GM19023 (cell line): ENCODE measurements at regions not wholly inside any gene's neighbourhood (a gene's known extent, or its start where the extent isn't known, plus 50 kb on each side); places are given as distances from the start of the nearest gene placed in this dataset.

Experiments
- ATAC-seq: cut with Tn5 transposase; IDR thresholded peaks from one replicate; pipeline ENCODE4 v1.9.1; 2021; ENCODE audit warnings: mild to moderate bottlenecking, moderate library complexity; ENCODE audit not compliant: unreplicated experiment

DNA sequence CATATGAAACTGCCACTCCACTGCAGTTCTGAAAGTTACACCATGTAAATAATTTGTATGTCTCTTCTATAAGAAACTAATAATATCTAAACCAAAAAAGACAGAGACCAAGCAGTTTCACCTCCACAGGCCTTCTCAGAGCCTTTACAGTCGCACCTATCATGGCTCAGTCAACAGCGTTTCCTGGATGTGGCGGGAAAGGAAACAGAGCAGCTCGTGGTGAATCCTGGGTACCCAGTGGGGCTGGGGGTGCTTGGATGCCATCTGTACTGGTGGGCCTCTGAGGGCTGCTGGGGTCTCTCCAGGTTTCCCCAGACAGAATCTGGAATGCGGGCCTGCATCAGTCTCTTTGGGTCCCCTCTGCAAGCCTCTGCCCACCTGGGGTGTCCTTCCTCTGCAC, 100.2 kb upstream of the CASZ1 start:
- no peak for ATAC-seq

- no peak for ATAC-seq
Measured at GRCh38 chr1:10897321-10897980, 101.0 kb upstream of the CASZ1 start.

DNA sequence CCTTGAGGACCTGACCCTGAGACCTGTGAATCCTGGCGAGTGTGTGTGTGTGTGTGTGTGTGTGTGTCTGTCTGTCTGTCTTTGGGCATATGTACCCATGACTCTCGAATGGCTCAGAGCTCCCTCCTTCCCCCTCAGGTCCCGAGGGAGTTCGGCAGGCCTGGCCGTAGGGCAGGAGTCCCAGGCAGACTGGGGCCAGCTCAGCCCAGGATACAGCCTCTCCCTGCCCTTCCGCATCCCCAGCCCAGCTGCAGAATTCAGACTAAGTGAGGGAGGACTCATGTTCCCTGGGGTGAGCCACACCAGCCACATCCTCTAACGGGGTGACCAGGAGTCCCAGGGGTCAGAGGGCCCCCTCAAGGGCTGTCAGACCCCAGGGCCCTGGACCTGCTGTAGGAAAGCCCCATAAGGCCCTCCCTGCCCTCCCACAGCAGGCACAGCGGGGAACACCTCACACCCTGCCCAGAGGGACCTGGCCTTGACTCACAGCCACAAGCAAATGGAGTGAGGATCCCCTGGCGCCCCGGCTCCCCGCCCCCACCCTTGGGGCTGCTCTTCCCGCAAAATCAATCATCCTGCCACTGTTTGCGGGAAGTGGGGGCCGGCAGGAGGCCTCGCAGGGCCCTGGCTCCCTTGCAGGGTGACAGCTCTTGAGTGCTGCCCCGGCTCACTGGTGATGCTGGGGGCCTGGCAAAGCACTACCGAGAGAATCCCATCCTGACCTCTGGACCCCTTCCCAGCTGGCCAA, 101.7 kb upstream of the CASZ1 start:
- no peak for ATAC-seq

- ATAC-seq, result no peak
Measured at GRCh38 chr1:10898921-10899320, 102.5 kb upstream of the CASZ1 start.

DNA sequence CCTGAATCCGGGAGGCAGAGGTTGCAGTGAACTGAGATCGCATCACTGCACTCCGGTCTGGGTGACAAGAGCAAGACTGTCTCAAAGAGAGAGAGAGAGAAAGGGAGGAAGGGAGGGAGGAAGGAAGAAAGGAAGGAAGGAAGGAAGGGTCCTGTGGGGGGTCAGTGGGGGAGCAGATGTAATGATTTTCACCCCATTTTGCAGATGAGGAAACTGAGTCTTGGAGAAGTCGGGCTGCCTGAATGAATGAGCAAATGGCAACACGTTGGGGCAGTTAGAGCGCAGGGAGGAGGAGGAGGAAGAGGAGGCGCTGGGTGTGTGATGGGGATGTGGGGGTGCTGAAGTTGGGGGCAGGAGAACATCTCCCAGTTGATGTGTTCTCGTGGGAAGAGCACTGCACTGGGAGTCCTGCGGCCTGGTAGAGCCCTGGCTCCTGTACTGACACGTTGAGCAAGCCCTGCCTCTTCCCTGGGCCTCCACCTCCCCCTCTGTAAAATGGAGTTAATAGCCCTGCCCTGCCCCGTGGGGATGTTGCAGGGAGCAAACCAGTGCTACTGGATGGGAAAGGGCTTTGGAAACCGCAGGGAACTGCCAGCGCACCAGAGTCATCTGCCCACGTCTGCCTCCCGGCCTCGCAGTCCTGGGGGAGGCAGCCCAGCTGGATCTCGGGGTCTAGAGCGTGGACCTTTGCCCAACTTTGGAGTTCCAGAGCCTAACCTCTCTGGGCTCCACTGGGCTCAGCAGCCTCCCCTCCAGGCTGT, 103.2 kb upstream of the CASZ1 start:
- no peak for ATAC-seq

DNA sequence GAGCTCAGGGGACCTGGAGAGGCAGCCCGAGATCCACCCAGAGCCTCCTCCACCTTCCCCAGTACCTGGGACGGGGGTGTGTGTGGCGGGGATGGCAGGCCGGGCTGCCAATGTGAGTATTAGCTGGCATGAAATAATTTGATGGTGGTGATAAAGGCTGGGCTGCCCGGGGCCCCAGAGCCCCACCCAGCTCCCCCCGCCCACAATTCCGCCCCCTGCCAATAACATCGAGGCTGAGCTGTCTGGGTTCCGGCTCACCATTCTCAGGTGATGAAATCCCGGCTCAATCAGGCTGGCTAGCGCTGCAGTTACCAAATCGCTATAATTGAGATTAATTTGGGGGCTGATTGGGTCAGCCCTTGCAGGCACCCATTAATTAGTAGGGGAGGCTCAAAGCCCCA, 103.8 kb upstream of the CASZ1 start:
- ATAC-seq, result no peak

DNA sequence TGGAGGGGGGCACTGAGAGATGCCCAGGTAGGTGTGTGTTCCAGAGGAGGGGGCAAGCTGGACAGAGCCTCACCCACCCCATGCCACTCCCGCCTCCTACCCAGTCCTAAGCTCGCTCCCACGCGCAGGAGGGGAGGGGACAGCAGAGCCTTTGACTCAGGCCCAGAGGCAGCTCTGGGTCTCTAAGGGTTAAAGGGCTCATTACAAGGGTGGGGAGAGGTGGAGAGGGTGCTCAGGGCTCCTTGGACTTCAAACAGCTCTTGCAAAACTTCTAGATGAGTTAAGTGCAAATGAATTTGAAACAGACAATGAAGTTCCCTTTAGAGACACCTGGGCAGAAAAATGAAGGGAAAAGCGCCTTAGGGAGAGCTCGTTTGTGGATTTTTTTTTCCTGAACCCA, 104.2 kb upstream of the CASZ1 start:
- ATAC-seq, result no peak

DNA sequence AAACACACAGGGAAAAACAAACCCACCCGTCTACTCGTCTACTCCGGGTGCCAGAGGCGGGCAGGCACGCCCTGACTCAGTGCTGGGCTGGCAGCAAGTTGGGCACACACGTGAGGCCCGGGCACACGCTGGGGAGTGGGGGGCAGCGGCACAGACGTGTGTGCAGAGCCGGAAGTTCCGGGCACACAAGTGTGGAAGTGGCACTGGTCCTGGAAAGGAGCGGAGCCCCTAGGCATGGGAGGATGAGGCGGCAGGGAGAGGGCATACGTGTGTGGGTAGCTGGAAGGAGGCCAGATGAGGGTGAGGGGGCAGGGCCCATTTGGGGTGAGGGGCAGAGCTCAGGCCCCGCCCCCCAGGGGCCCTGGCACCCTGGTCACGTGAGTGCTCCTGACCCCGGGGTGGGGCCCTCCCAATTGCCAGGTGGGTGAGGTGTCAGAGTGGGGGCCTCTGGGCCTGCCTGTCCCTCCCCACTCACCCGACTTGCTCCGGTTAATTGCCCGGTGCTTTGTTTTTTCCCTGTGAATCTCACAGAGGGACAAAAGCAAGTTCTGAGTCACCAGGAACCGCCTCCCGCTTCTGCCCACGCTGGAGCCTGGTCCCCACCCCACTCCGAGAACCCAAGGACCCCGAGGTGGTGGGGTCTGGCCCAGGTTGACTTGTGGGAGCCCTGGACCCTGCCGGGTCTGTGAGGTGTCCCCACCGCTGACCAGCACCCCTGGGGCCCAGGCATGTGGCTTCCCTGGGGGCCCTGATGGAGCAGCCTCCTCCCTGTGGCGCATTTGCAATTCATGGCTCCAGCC, 104.8 kb upstream of the CASZ1 start:
- ATAC-seq, result no peak

DNA sequence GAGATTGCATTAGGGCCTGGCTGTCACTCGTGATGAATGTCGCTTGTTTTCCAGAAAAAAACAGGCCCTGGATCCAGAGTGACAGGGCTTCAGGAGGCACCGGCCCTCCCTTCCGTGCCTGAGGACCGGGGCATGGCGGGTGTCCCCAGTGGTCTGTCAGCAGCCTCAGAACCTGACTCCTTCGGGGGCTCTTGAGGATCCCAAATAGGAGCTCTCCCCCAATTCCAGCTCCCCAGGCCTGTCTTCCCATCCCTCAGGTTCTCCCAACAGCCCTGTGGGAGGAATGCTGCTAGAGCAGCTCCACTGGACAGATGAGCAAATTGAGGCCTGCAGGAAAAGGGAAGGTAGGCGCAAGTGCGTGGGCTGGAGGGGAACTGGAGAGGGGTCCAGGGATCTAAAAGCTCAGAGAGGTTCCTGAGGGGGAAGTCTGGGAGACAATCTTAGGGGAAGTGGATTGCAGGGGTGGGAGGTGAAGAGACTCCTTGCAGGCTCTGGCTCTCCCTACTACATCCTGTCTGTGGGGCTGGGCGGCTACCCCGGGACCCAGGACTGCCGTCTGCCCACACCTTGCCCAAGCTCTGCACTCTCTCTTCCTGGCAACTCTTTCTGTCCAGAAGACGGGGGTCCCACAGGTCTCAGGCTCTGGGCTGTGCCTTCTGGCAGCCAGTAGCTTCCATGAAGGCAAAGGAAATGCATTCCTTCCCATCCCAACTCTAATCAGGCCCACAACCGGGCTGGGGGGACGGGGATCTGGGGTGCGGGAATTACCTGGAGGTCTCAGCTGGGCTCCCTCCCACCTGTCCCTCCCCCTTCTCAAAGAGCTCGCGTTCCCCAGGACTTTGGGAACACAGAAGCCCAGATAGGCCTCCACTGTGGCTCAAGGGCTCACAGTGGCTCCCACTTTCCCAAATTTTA, 105.7 kb upstream of the CASZ1 start:
- no peak for ATAC-seq

GRCh38 chr1:10903421-10903820, 107.0 kb upstream of the CASZ1 start:
- no peak for ATAC-seq

DNA sequence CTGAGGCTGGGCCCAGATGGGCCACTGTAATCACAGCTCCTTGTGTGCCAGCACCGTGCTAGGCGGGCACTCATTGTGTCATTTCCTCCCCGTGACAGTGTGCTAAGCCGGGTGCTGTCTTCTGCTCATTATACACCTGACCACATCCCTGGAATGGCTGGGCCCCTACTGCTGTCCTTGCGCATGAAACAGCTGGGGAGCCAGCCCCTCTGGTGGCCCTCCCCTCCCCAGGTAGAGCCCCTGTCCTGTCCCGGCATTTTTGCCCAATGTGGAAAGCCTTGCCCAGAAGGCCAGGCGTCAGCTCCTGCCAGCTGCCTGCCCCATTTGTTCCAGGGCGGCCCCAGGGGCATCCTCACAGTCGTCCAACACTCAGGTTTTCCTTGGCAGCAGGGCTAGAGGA, 107.4 kb upstream of the CASZ1 start:
- ATAC-seq, result no peak

- no peak for ATAC-seq
Measured at GRCh38 chr1:10904396-10905358, 107.8 kb upstream of the TARDBP start.

GRCh38 chr1:10905841-10906655, 106.4 kb upstream of the TARDBP start:
- no peak for ATAC-seq

GRCh38 chr1:10906866-10907519, 105.5 kb upstream of the TARDBP start:
- no peak for ATAC-seq

- no peak for ATAC-seq
Measured at GRCh38 chr1:10908266-10908665, 104.2 kb upstream of the TARDBP start.

- ATAC-seq, result no peak
Measured at GRCh38 chr1:10909697-10910680, 102.5 kb upstream of the TARDBP start.
